GOT3 (cell line): ENCODE measurements at regions not wholly inside any gene's neighbourhood (a gene's known extent, or its start where the extent isn't known, plus 50 kb on each side); places are given as distances from the start of the nearest gene placed in this dataset.
"Not testable (repeated sequence)": the region's sequence is repeated elsewhere in the genome, so short reads cannot be mapped to it uniquely, and the experiment has no call there.

ENCODE experiments used
- DNase-seq: peaks from one replicate; lab custom pipeline; 2025; ENCODE audit warnings: mixed read lengths; lab: John Stamatoyannopoulos, UW

- DNase-seq = no peak
Measured at GRCh38 chr1:29410476-29410875, 174.2 kb downstream of the PTPRU start.

- no peak for DNase-seq
Measured at GRCh38 chr1:29409616-29410015, 173.3 kb downstream of the PTPRU start.

- DNase-seq = no peak
Measured at GRCh38 chr1:29408831-29409605, 172.7 kb downstream of the PTPRU start.

DNA sequence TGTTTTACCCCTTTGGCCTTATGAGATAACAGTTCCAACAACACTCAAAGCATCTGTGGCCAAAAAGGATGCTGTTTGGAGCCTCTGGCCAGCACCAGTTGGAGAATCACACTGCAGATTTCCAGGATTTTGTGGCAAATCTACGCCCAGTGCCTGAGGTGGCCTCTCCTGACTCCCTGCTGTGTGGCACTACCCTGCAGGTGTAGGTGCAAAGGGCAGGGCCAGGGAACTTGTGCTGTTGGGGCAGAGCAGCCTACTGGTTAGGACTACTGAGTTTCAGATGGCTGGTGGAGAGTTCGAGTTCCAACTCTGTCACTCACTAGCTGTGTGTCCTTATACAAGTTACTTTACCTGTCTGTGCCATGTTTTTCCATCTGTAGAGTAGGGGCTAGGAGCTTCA, 170.5 kb downstream of the PTPRU start:
- DNase-seq = no peak

GRCh38 chr1:29400203-29400602, 163.9 kb downstream of the PTPRU start:
- not testable (repeated sequence) for DNase-seq

GRCh38 chr1:29399465-29399864, 163.1 kb downstream of the PTPRU start:
- no peak for DNase-seq

GRCh38 chr1:29398431-29398830, 162.1 kb downstream of the PTPRU start:
- no peak for DNase-seq

DNA sequence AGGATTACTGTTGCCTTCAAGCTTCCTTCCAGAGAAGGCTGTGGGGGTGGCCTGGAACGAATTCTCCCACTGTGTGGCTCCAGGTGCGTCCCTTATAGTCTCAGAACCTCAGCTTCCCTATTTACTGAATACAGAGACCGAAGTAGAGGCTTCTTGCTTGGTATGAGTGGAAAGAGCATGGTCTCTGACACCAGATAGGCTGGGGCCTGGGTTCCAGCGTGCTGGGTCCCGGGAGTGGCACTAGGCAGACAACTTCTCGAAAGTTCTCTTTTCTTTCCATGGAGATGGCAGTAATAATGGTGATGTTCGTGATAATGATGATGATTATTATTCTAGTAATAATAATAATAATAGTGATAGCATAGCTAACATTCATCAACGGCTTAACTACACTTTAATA, 161.7 kb downstream of the PTPRU start:
- no peak for DNase-seq

GRCh38 chr1:29397256-29397590, 160.9 kb downstream of the PTPRU start:
- DNase-seq = no peak

DNA sequence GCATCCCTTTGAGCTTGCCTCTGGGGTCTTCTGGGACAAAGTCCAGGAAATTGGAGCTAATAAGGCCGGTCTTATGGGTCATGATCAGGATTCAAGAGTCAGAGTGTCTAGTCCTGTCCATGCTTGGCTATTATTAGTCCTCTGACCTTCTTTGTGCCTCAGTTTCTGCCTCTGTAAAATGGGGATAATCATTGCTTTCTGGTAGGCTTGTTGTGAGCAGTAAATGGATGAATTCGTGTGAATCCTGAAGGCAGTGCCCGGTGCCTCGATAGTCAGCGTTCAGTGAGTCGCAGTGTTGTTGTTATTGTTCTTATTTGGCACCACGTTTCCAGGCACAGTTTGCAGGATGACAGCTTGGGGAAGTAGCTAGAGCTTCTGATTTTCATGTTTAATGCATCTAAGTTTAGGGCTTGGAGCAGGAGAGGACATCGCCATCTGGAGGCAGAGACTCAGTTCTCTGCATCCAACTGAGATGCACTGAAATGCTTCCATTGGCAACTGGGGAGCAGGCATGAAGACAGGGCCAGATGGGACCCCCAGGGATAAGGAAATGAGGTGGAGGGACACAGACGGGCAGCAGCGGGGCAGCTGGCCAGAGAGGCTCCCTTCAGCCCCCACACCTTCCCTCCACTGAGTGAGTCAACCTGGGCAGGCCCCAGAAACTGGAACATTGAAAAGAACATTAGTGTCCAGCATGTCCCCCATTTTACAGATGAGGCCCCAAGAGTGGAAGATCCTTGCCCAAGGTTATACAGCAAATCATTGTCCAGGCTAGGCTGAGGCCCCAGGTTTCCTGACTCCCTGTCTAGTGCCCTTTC, 160.3 kb downstream of the PTPRU start:
- DNase-seq = no peak

- DNase-seq = no peak
Measured at GRCh38 chr1:29395736-29396437, 159.6 kb downstream of the PTPRU start.

GRCh38 chr1:29394521-29395225, 158.4 kb downstream of the PTPRU start:
- no peak for DNase-seq

- no peak for DNase-seq
Measured at GRCh38 chr1:29393451-29393826, 157.1 kb downstream of the PTPRU start.

GRCh38 chr1:29392486-29393450, 156.4 kb downstream of the PTPRU start:
- no peak for DNase-seq

DNA sequence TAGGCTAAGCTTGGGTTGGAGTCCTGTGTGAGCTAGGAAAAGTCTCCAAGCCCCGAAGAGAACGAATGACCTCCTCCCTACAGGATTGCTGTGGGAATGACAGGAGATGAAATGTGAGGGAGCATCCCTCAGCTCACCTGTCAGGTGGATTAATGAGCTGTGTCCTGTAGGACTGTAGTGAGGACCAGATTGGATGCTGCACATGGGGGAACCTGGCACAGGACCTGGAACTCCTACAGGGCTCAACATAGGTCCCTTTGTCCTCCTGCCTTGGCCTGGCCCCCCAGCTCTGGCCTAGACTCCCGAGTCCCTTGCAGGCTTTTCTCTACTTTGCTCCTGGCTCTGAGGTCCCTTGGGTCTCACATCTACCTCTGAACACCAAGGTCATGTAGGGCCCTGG, 155.7 kb downstream of the PTPRU start:
- DNase-seq = no peak

- no peak for DNase-seq
Measured at GRCh38 chr1:29391362-29391880, 155.1 kb downstream of the PTPRU start.

DNA sequence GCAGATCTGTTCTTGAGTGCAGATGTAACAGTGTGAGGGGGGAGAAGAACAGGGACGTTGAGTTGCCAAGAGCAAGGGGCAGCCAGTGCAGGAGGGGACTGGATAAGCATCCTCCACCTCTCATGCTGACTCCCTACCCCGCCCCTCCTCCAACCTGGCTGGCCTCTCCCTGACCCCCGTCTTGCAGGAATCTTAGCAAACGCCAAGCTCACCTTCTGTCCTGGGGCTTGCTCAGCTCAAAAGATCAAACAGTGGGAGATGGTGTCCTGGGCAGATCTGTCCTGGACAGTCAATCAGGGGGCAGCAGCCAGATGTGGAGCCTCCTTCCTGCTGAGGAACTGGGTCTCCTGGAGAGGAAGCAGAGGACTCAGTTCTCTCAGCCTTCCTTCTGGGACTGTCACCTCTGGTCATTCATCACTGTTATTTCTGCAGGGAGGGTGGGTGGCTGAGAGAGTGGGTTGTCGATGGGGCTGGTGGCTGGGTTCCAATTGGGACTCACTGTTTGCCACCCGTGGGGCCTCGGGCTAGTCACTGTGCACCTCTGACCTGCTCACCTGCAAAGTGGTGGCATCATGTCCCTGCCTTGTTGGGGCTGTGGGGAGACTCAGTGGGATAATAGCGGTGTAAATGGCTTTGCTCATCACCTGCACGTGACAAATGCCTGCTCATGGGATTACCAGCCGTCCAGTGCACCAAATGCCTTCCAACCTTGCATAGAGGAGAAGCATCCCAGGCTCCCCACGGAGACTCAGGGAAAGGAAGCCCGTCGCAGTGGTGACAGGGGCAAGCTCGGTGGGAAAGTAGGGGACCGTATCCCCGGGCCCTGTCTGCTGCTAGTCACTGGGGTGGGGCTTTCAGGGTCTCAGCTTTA, 154.4 kb downstream of the PTPRU start:
- DNase-seq = no peak

DNA sequence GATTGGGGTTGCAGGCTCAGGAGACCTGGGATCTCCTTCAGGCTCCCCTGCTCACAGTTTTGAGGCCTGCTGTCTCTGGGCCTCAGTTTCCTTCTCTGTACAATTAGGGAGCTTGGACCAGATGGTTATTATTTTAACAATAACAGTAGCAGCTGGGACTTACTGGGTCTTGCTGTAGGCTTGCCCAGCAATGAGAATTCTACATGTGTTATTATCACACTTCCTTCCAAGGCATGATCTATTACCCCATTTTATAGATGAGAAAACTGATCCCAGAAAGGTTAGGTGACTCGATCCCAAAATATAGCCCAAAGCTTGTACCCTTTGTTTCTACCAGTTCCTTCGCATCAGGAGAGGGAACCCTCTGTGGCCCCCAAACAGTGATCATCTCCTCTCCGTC, 153.8 kb downstream of the PTPRU start:
- DNase-seq = no peak

- no peak for DNase-seq
Measured at GRCh38 chr1:29389533-29390041, 153.3 kb downstream of the PTPRU start.

DNA sequence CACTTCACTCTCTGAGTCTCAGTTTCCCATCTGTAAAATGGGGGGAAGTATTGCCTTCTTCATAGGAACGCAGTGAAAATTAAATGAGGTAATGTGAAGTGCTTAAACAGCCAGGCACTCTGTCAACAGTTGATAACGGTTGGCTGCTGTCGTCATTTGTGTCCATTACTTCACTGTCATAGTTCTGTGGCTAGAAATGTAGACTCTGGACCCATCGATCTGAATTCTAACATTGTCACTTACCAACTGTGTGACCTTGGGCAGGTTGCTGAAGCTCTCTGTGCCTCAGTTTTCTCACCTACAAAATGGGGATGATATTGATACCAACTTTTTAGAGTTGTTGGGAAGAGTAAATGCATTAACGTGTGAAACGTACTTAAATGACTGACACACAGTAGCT, 152.6 kb downstream of the PTPRU start:
- DNase-seq = no peak
